WTC11 (cell line): ENCODE measurements at regions not wholly inside any gene's neighbourhood (a gene's known extent, or its start where the extent isn't known, plus 50 kb on each side); places are given as distances from the start of the nearest gene placed in this dataset.

Source experiments
- ATAC-seq: fragments of 200-7000 bp; cut with Tn5 transposase; 2 replicates; pipeline ENCODE4 v1.10.0; 2021; ENCODE audit warnings: mild to moderate bottlenecking, moderate library complexity
- CTCF ChIA-PET: fragments of 300-600 bp; sonication (Branson Sonifier 250); formaldehyde crosslinking; loops from one replicate; lab custom pipeline; 2021; ENCODE audit warnings: antibody characterized with exemption; lab: Charles Lee
- POLR2A ChIA-PET: fragments of 350-600 bp; sonication (Branson Sonifier 250); formaldehyde crosslinking; loops from one replicate; lab custom pipeline; 2021; ENCODE audit warnings: antibody characterized with exemption; lab: Charles Lee
- DNase-seq: peaks from one replicate; pipeline ENCODE4 v3.0.0; 2021; ENCODE audit warnings: low spot score
- H3K27ac Mint-ChIP-seq: 2 replicates; pipeline ENCODE4 v1.8.0; 2021; ENCODE audit warnings: mixed read lengths
- H3K27me3 Mint-ChIP-seq: 2 replicates; pipeline ENCODE4 v1.8.0; 2021; ENCODE audit warnings: low read depth, mild to moderate bottlenecking, moderate library complexity, mixed read lengths
- H3K36me3 Mint-ChIP-seq: 2 replicates; pipeline ENCODE4 v1.8.0; 2021; ENCODE audit warnings: mixed read lengths
- H3K4me1 Mint-ChIP-seq: 2 replicates; pipeline ENCODE4 v1.8.0; 2022; ENCODE audit warnings: mixed read lengths
- H3K4me3 Mint-ChIP-seq: 2 replicates; pipeline ENCODE4 v1.8.0; 2021; ENCODE audit warnings: mild to moderate bottlenecking, moderate library complexity, mixed read lengths
- H3K9me3 Mint-ChIP-seq: 2 replicates; pipeline ENCODE4 v1.8.0; 2021; ENCODE audit warnings: mixed read lengths
- CBFB ChIP-seq: sonication (generic); formaldehyde crosslinking; IDR thresholded peaks from 2 replicates; pipeline ENCODE4 v1.8.1; 2022; ENCODE audit warnings: mild to moderate bottlenecking, low read depth, missing genetic modification reagents
- CREB1 ChIP-seq: sonication (generic); formaldehyde crosslinking; IDR thresholded peaks from 2 replicates; pipeline ENCODE4 v1.8.0; 2023; ENCODE audit warnings: mild to moderate bottlenecking, missing genetic modification reagents
- CTCF ChIP-seq: fragments of 200-600 bp; IDR thresholded peaks from 2 replicates; pipeline ENCODE4 v1.8.0; 2022; ENCODE audit warnings: antibody characterized with exemption
- GTF2I ChIP-seq: fragments of 250-450 bp; sonication (Bioruptor Pico); conservative IDR thresholded peaks from 2 replicates; pipeline ENCODE4 v1.4.0; 2021; ENCODE audit warnings: mild to moderate bottlenecking
- HMGA2 ChIP-seq: fragments of 250-450 bp; sonication (Bioruptor Pico); IDR thresholded peaks from 2 replicates; pipeline ENCODE4 v1.4.0; 2021; ENCODE audit warnings: mild to moderate bottlenecking, moderate library complexity
- NR1H2 ChIP-seq: sonication (generic); formaldehyde crosslinking; IDR thresholded peaks from 2 replicates; pipeline ENCODE4 v1.9.0; 2021; ENCODE audit warnings: mild to moderate bottlenecking, moderate library complexity, missing genetic modification reagents
- NR2C2 ChIP-seq: sonication (generic); formaldehyde crosslinking; IDR thresholded peaks from 2 replicates; pipeline ENCODE4 v1.8.0; 2022; ENCODE audit warnings: mild to moderate bottlenecking, missing genetic modification reagents
- SMAD4 ChIP-seq: sonication (generic); formaldehyde crosslinking; IDR thresholded peaks from 2 replicates; pipeline ENCODE4 v1.8.0; 2022; ENCODE audit warnings: mild to moderate bottlenecking, missing genetic modification reagents
- TEAD1 ChIP-seq: sonication (generic); formaldehyde crosslinking; IDR thresholded peaks from 2 replicates; pipeline ENCODE4 v1.8.0; 2022; ENCODE audit warnings: mild to moderate bottlenecking, missing genetic modification reagents
- ZBTB21 ChIP-seq: sonication (generic); formaldehyde crosslinking; IDR thresholded peaks from 2 replicates; pipeline ENCODE4 v1.8.1; 2023; ENCODE audit warnings: mild to moderate bottlenecking, missing genetic modification reagents, borderline replicate concordance
- ZNF121 ChIP-seq: sonication (generic); formaldehyde crosslinking; IDR thresholded peaks from 2 replicates; pipeline ENCODE4 v1.8.0; 2023; ENCODE audit warnings: missing genetic modification reagents
- ZNF219 ChIP-seq: sonication (generic); formaldehyde crosslinking; IDR thresholded peaks from 2 replicates; pipeline ENCODE4 v1.8.0; 2023; ENCODE audit warnings: missing genetic modification reagents, mild to moderate bottlenecking, borderline replicate concordance
- ZNF281 ChIP-seq: sonication (generic); formaldehyde crosslinking; IDR thresholded peaks from 2 replicates; pipeline ENCODE4 v1.8.0; 2023; ENCODE audit warnings: mild to moderate bottlenecking, missing genetic modification reagents
- ZNF396 ChIP-seq: fragments of 250-450 bp; sonication (Bioruptor Pico); IDR thresholded peaks from 2 replicates; pipeline ENCODE4 v1.8.0; 2021; ENCODE audit warnings: mild to moderate bottlenecking, moderate library complexity, borderline replicate concordance
- ZNF671 ChIP-seq: fragments of 250-450 bp; sonication (Bioruptor Pico); IDR thresholded peaks from 2 replicates; pipeline ENCODE4 v1.8.0; 2021; ENCODE audit warnings: mild to moderate bottlenecking
- TF ChIP-seq, protein P1 (sequence below): sonication (generic); formaldehyde crosslinking; IDR thresholded peaks from 2 replicates; pipeline ENCODE4 v1.8.1; 2023; ENCODE audit warnings: mild to moderate bottlenecking, missing genetic modification reagents, moderate library complexity
- TF ChIP-seq, protein P2 (sequence below): fragments of 250-450 bp; sonication (Bioruptor Pico); IDR thresholded peaks from 2 replicates; pipeline ENCODE4 v1.9.0; 2021; ENCODE audit warnings: moderate library complexity, mild to moderate bottlenecking, inconsistent platforms, borderline replicate concordance
- TF ChIP-seq, protein P3 (sequence below): sonication (generic); formaldehyde crosslinking; IDR thresholded peaks from 2 replicates; pipeline ENCODE4 v1.8.0; 2022; ENCODE audit warnings: missing genetic modification reagents
- TF ChIP-seq, protein P4 (sequence below): sonication (generic); formaldehyde crosslinking; IDR thresholded peaks from 2 replicates; pipeline ENCODE4 v1.8.0; 2022; ENCODE audit warnings: mild to moderate bottlenecking, missing genetic modification reagents

GRCh38 chr3:6631376-6631775 lies 229.5 kb upstream of the GRM7 start:
- Mint-ChIP-seq H3K27ac (no peak overlapping the region), H3K4me1 (no peaks in the 10 kb centered on the region), H3K9me3 (peaks cover 37% of the 10 kb centered on the region), H3K4me3 (no peak overlapping the region), H3K36me3 (peaks cover 18% of the 10 kb centered on the region), H3K27me3 (no peaks in the 10 kb centered on the region)
- no peak for ATAC-seq
- ChIA-PET POLR2A (no interaction called here), CTCF (no interaction called here)
- TF ChIP-seq TEAD1 (CRISPR knock-in tag) (no peak), GTF2I (CRISPR knock-in tag) (no peak), SMAD4 (CRISPR knock-in tag) (no peak), ZNF281 (no peak), ZNF671 (no peak), NR1H2 (CRISPR knock-in tag) (no peak), ZNF121 (CRISPR knock-in tag) (no peak), ZNF219 (CRISPR knock-in tag) (no peak), ZBTB21 (CRISPR knock-in tag) (no peak), CTCF (no peak), ZNF396 (CRISPR knock-in tag) (no peak), NR2C2 (CRISPR knock-in tag) (no peak), CREB1 (CRISPR knock-in tag) (no peak), CBFB (CRISPR knock-in tag) (no peak)
- TF ChIP-seq, protein P1, sequence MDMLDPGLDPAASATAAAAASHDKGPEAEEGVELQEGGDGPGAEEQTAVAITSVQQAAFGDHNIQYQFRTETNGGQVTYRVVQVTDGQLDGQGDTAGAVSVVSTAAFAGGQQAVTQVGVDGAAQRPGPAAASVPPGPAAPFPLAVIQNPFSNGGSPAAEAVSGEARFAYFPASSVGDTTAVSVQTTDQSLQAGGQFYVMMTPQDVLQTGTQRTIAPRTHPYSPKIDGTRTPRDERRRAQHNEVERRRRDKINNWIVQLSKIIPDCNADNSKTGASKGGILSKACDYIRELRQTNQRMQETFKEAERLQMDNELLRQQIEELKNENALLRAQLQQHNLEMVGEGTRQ (CRISPR knock-in tag): no peak
- TF ChIP-seq, protein P2, sequence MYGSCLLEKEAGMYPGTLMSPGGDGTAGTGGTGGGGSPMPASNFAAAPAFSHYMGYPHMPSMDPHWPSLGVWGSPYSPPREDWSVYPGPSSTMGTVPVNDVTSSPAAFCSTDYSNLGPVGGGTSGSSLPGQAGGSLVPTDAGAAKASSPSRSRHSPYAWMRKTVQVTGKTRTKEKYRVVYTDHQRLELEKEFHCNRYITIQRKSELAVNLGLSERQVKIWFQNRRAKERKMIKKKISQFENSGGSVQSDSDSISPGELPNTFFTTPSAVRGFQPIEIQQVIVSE (CRISPR knock-in tag): no peak
- TF ChIP-seq, protein P3, sequence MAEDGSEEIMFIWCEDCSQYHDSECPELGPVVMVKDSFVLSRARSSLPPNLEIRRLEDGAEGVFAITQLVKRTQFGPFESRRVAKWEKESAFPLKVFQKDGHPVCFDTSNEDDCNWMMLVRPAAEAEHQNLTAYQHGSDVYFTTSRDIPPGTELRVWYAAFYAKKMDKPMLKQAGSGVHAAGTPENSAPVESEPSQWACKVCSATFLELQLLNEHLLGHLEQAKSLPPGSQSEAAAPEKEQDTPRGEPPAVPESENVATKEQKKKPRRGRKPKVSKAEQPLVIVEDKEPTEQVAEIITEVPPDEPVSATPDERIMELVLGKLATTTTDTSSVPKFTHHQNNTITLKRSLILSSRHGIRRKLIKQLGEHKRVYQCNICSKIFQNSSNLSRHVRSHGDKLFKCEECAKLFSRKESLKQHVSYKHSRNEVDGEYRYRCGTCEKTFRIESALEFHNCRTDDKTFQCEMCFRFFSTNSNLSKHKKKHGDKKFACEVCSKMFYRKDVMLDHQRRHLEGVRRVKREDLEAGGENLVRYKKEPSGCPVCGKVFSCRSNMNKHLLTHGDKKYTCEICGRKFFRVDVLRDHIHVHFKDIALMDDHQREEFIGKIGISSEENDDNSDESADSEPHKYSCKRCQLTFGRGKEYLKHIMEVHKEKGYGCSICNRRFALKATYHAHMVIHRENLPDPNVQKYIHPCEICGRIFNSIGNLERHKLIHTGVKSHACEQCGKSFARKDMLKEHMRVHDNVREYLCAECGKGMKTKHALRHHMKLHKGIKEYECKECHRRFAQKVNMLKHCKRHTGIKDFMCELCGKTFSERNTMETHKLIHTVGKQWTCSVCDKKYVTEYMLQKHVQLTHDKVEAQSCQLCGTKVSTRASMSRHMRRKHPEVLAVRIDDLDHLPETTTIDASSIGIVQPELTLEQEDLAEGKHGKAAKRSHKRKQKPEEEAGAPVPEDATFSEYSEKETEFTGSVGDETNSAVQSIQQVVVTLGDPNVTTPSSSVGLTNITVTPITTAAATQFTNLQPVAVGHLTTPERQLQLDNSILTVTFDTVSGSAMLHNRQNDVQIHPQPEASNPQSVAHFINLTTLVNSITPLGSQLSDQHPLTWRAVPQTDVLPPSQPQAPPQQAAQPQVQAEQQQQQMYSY (CRISPR knock-in tag): no peak
- DNase-seq: no peak

DNA sequence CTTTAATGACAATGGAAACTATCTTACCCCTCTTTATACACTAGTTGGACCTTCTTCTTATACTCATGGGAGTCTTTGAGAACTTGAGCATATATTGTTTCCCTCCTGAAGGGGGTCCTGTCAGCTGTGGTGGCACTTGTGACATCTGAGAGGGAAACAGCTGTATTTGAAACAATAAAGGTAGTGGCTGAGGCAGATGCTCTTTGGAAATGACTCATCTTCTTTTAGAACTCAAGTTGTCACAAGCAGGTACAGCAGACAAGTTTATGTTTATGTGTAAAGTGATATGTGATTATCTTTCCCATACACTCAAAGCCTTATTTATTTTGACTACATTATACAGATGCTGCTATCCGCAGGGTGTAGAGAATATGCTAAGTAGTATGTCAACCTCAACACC lies 220.0 kb upstream of the GRM7 start:
- Mint-ChIP-seq H3K36me3 (peaks cover 25% of the 10 kb centered on the region), H3K4me3 (no peak overlapping the region)
- ATAC-seq: no peak
- TF ChIP-seq HMGA2 (CRISPR knock-in tag): no peak
- TF ChIP-seq, protein P4, sequence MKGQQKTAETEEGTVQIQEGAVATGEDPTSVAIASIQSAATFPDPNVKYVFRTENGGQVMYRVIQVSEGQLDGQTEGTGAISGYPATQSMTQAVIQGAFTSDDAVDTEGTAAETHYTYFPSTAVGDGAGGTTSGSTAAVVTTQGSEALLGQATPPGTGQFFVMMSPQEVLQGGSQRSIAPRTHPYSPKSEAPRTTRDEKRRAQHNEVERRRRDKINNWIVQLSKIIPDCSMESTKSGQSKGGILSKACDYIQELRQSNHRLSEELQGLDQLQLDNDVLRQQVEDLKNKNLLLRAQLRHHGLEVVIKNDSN (CRISPR knock-in tag): no peak
- TF ChIP-seq ZNF219 (CRISPR knock-in tag): no peak
- TF ChIP-seq, all 79 proteins: peak for 0
- Mint-ChIP-seq H3K27me3 (no peaks in the 10 kb centered on the region), H3K27ac (no peak overlapping the region), H3K9me3 (peaks cover 41% of the 10 kb centered on the region), H3K4me1 (no peaks in the 10 kb centered on the region)
- POLR2A ChIA-PET: no interaction called here
- CTCF ChIA-PET: no interaction called here
- DNase-seq: no peak
